Keratinocyte (primary cell): ENCODE measurements at regions not wholly inside any gene's neighbourhood (a gene's known extent, or its start where the extent isn't known, plus 50 kb on each side); places are given as distances from the start of the nearest gene placed in this dataset.

ENCODE experiments used
- DNase-seq: peaks from one replicate; pipeline ENCODE4 v3.0.0-alpha.2; 2011; ENCODE audit warnings: low read depth, missing footprints, low spot score
- FAIRE-seq: peaks from 2 replicates; lab custom pipeline; 2011; peaks lifted over from hg19 to GRCh38; lab: Jason Lieb, UNC
- H2AFZ ChIP-seq: 2 replicates; pipeline ENCODE4 v1.6.0; 2012; ENCODE audit warnings: low read length, control low read depth, inconsistent platforms; ENCODE audit not compliant: control insufficient read depth
- H3K27ac ChIP-seq: 2 replicates; pipeline ENCODE4 v1.5.1; 2011; ENCODE audit warnings: low read length; ENCODE audit not compliant: control insufficient read depth, insufficient read depth
- H3K27me3 ChIP-seq: 3 replicates; pipeline ENCODE4 v1.6.0; 2011; ENCODE audit warnings: low read length; ENCODE audit not compliant: control insufficient read depth, insufficient read depth; ENCODE audit errors: extremely low read depth
- H3K36me3 ChIP-seq, 2 experiments: 2 replicates in 1 of 2; 3 replicates in 1 of 2; pipeline ENCODE4 v1.5.1; 2011; ENCODE audit warnings: low read length in 2 of 2, mild to moderate bottlenecking in 1 of 2; ENCODE audit not compliant: control insufficient read depth in 2 of 2, insufficient read depth in 2 of 2; ENCODE audit errors: extremely low read depth in 1 of 2
- H3K4me1 ChIP-seq: 3 replicates; pipeline ENCODE4 v1.5.1; 2011; ENCODE audit warnings: low read length; ENCODE audit not compliant: control insufficient read depth, insufficient read depth; ENCODE audit errors: extremely low read depth
- H3K4me2 ChIP-seq: 3 replicates; pipeline ENCODE4 v1.6.0; 2011; ENCODE audit warnings: low read depth, low read length; ENCODE audit not compliant: control insufficient read depth, insufficient read depth; ENCODE audit errors: extremely low read depth
- H3K4me3 ChIP-seq, 3 experiments: fragments of 200-600 bp in 1 of 3; sonication (generic) in 1 of 3; 2 replicates in 2 of 3; 3 replicates in 1 of 3; pipeline ENCODE4 v1.5.1; 2011 to 2016; ENCODE audit warnings: low read length in 3 of 3, mild to moderate bottlenecking in 3 of 3, control low read depth in 2 of 3, inconsistent platforms in 1 of 3, low read depth in 1 of 3, mixed read lengths in 1 of 3, mixed run types in 1 of 3, moderate library complexity in 1 of 3; ENCODE audit not compliant: control insufficient read depth in 2 of 3, insufficient read depth in 2 of 3; ENCODE audit errors: extremely low read depth in 1 of 3
- H3K79me2 ChIP-seq: 2 replicates; pipeline ENCODE4 v1.6.0; 2012; ENCODE audit warnings: low read length; ENCODE audit not compliant: control insufficient read depth, insufficient read depth
- H3K9ac ChIP-seq: 3 replicates; pipeline ENCODE4 v1.6.0; 2011; ENCODE audit warnings: low read length; ENCODE audit not compliant: control insufficient read depth, insufficient read depth; ENCODE audit errors: extremely low read depth
- H3K9me1 ChIP-seq: 3 replicates; pipeline ENCODE4 v1.6.0; 2011; ENCODE audit warnings: low read length; ENCODE audit not compliant: control insufficient read depth, insufficient read depth; ENCODE audit errors: extremely low read depth
- H3K9me3 ChIP-seq: 2 replicates; pipeline ENCODE4 v1.5.1; 2012; ENCODE audit warnings: low read depth, low read length; ENCODE audit not compliant: control insufficient read depth
- H4K20me1 ChIP-seq: 3 replicates; pipeline ENCODE4 v1.6.0; 2011; ENCODE audit warnings: low read length; ENCODE audit not compliant: control insufficient read depth, insufficient read depth; ENCODE audit errors: extremely low read depth
- CTCF ChIP-seq, 3 experiments: IDR thresholded peaks in 1 of 3; conservative IDR thresholded peaks in 1 of 3; optimal IDR thresholded peaks in 1 of 3; 2 replicates in 2 of 3; 3 replicates in 1 of 3; pipeline versions ENCODE3 to v1.5.1; 2011; ENCODE audit warnings: low read length in 3 of 3, mild to moderate bottlenecking in 3 of 3, moderate library complexity in 2 of 3, control low read depth in 1 of 3, inconsistent platforms in 1 of 3; ENCODE audit not compliant: insufficient read depth in 2 of 3; ENCODE audit errors: extremely low read depth in 1 of 3
- EZH2 ChIP-seq: IDR thresholded peaks from one replicate; pipeline ENCODE4 v1.6.1; 2012; ENCODE audit warnings: inconsistent platforms, mild to moderate bottlenecking, low read length, moderate library complexity
- dilution Hi-C: fragments of 300-500 bp; cut with MboI; formaldehyde crosslinking; loops from one replicate; pipeline ENCODE4 v1.7.0; 2020; ENCODE audit warnings: low sequenced_read_pairs; ENCODE audit not compliant: extremely low pct_ligation_motif_present

DNA sequence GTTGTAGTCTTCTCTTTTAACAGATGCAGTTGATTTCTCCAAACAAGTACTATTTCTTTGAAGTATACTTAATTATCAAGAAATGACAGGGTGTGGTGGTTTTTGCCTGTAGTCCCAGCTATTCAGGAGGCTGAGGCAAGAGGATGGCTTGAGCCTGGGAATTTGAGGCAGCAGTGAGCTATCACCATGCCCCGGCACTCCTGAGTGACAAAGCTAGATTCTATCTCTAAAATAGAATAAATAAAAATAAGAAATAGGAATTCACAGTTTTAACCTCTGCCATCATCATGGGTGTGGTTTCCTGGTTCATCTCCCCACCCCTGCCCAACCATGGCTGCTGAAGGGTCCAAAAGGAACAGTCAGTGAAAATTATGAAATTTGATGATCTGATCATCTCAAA lies 290.2 kb upstream of the FLRT2 start:
- Histone ChIP-seq H3K4me3 (no peak overlapping the region), H3K9me1 (no peaks in the 10 kb centered on the region), H3K9me3 (no peaks in the 10 kb centered on the region), H4K20me1 (no peaks in the 10 kb centered on the region), H2AFZ (no peak overlapping the region), H3K36me3 (no peaks in the 10 kb centered on the region), H3K27ac (no peak overlapping the region), H3K4me2 (no peak overlapping the region), H3K79me2 (no peaks in the 10 kb centered on the region), H3K27me3 (no peaks in the 10 kb centered on the region), H3K4me1 (peaks cover 3% of the 10 kb centered on the region), H3K9ac (no peak overlapping the region)
- dilution Hi-C loops, result no loop called here
- FAIRE-seq (no peak), DNase-seq (no peak)
- TF ChIP-seq EZH2, result no peak
- TF ChIP-seq CTCF (optimal IDR thresholded peaks at IDR 0.05 in 1 of 3, IDR thresholded peaks at IDR 0.05 in 1 of 3, conservative IDR thresholded peaks at IDR 0.05 in 1 of 3; ENCODE audit: extremely low read depth in 1 of 3, insufficient read depth in 2 of 3, low read length in 3 of 3), result no peak

- no peaks in the 10 kb centered on the region for H3K4me1 ChIP-seq
- H3K36me3 ChIP-seq, result no peaks in the 10 kb centered on the region
- H3K4me2 ChIP-seq, result peak overlapping the region; percentile 60
- no peaks in the 10 kb centered on the region for H3K79me2 ChIP-seq
- DNase-seq (no peak), FAIRE-seq (no peak)
- H3K9ac ChIP-seq, result no peak overlapping the region
- H3K27ac ChIP-seq, result no peak overlapping the region
- dilution Hi-C loops, result no loop called here
- no peaks in the 10 kb centered on the region for H3K9me3 ChIP-seq
- no peaks in the 10 kb centered on the region for H3K27me3 ChIP-seq
- TF ChIP-seq CTCF (optimal IDR thresholded peaks at IDR 0.05 in 1 of 3, IDR thresholded peaks at IDR 0.05 in 1 of 3, conservative IDR thresholded peaks at IDR 0.05 in 1 of 3; ENCODE audit: extremely low read depth in 1 of 3, insufficient read depth in 2 of 3, low read length in 3 of 3) (no peak), EZH2 (no peak)
- H3K4me3 ChIP-seq, result no peak overlapping the region
- no peaks in the 10 kb centered on the region for H3K9me1 ChIP-seq
- peak overlapping the region; percentile 62 for H2AFZ ChIP-seq
- H4K20me1 ChIP-seq, result no peaks in the 10 kb centered on the region
Measured at GRCh38 chr14:85241022-85241855, 288.7 kb upstream of the FLRT2 start.
